ENCODE measurements at regions not wholly inside any gene's neighbourhood (a gene's known extent, or its start where the extent isn't known, plus 50 kb on each side); places are given as distances from the start of the nearest gene placed in this dataset.
A peak's percentile ranks its signal among the peaks of the same experiment; 100 is the strongest.

DNA sequence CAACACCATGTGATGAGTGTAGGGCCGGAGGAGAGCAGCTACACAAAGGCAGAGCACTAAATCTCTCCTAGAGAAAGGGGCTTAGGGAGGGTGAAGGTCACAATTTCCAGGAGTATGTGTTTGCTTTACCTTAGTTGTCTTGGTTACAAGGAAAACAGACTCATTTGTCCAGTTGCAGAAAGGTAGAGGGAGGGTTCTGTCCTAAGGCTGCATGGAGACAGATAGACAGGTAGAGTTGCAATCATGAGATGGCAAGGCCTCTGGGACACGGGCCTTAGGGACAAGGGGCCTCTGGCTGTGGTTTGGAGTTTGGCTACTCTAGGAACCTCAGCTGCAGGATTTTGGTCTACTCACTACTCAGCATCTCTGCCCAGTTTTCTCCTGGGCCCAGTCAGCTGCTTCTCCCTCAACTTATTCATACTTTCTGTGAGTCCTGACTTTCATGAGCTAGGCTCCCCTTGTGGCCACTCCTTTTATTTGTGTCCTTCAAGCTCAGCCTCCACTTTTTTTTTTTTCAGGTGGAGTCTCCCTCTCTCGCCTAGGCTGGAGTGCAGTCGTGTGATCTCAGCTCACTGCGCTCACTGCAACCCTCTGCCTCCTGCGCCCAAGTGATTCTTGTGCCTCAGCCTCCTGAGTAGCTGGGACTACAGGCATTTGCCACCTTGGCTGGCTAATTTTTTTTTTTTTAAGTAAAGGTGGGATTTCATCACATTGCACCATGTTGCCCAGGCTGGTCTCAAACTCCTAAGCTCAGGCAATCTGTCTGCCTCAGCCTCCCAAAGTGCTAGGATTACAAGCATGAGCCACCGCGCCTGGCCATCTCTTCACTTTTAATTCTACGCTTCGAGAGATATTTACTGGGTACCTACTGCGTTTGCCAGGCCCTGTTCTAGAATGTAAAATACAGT lies 76.6 kb downstream of the PTPDC1 start:
- TF ChIP-seq EZH2phosphoT487 (IDR thresholded peaks at IDR 0.05; ENCODE audit: borderline replicate concordance): no peak
- peak; percentile 34; the same call in 1 of the 2 replicates for TF ChIP-seq CTCF (conservative IDR thresholded peaks at IDR 0.05; ENCODE audit: low read length)
